Stimulated activated CD4-positive, alpha-beta T cell treated with anti-CD3 and anti-CD28 coated beads, Interleukin-1b, Interleukin-23, amount 100 ng/mL, for 4 hours (primary cell): ENCODE measurements at regions not wholly inside any gene's neighbourhood (a gene's known extent, or its start where the extent isn't known, plus 50 kb on each side); places are given as distances from the start of the nearest gene placed in this dataset.
"Not testable (repeated sequence)": the region's sequence is repeated elsewhere in the genome, so short reads cannot be mapped to it uniquely, and the experiment has no call there.

Source experiments
- DNase-seq, 2 donors: peaks; one replicate each; pipeline ENCODE4 v3.0.0-alpha.2; 2020; ENCODE audit warnings: low read depth in 2 of 2

DNA sequence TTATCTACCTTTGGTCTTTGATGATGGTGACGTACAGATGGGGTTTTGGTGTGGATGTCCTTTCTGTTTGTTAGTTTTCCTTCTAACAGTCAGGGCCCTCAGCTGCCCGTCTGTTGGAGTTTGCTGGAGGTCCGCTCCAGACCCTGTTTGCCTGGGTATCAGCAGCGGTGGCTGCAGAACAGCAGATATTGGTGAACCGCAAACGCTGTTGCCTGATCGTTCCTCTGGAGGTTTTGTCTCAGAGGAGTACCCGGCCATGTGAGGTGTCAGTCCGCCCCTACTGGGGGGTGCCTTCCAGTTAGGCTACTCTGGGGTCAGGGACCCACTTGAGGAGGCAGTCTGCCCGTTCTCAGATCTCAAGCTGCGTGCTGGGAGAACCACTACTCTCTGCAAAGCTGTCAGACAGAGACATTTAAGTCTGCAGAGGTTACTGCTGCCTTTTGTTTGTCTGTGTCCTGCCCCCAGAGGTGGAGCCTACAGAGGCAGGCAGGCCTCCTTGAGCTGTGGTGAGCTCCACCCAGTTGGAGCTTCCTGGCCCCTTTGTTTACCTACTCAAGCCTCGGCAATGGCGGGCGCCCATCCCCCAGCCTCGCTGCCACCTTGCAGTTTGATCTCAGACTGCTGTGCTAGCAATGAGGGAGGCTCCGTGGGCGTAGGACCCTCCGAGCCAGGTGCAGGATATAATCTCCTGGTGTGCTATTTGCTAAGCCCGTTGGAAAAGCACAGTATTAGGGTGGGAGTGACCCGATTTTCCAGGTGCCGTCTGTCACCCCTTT lies 68.5 kb upstream of the ECI2 start:
- DNase-seq = not testable (repeated sequence)

DNA sequence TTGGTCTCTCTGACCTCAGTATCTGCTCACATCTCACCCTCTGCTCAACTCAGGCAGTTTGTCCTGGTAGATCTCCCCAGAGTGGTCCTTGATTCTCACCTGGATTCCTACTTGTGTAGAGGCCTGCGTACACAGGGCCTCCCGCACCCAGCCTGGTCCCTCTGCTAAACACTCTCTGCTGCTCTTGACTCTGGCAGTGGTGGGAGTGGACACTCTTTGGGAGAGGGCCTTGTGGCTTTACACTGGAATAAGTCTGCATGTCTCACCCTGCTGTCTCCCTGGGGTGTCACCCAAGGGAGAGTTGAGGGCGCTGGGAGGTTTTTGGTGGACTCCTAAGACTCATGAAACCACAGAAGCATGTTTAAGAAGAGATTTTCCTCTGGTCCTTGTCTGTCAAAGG lies 57.3 kb upstream of the ECI2 start:
- DNase-seq = no peak

DNA sequence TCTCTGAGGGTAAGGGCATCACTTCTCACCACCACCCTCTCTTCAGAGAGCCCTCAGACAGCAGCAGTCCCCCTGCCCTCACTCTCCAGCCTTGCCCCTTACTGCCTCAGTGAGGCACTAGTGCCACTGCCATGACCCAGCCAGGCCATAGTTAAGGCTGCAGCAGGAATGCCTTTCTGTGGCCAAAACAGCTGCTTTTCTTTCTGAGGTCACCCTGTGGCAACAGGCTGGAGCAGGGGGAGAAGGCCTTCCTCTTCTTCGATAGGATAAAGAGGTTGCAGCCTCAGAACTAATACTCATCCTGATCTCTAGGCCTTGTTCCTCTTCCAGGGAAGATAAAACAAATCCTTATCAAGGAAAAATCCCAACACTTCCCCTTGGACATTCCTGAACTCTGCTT lies 56.8 kb upstream of the ECI2 start:
- DNase-seq = no peak

DNA sequence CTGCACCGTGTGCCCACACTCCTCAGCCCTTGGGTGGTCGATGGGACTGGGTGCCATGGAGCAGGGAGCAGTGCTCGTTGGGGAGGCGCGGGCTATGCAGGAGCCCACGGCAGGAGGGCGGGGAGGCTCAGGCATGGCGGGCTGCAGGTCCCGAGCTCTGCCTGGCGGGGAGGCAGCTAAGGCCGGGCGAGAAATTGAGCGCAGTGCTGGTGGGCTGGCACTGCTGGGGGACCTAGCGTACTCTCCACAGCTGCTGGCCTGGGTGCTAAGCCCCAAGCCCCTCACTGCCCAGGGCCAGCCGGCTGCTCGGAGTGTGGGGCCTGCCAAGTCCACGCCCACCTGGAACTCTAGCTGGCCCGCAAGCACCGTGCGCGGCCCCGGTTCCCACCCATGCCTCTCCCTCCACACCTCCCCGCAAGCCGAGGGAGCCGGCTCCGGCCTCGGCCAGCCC lies 55.9 kb upstream of the ECI2 start:
- no peak for DNase-seq

DNA sequence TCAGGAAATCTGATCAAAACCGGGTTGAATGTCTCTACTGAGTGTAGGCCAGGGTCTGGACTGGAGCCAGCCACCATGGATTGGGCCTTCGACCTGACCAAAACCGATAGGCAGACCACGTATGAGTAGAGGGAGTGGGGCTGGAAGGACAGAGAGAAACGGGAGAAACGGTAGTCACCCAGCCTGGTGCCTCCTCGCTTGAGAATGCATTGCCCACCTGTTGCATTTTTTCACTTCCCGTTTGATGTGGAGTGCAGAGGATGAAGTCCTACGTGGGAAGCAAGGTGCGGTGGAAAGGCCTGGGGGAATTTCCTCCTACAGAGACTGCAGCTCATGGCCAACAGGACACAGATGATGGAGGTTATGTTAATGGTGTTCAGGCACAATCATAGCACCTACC lies 53.9 kb upstream of the ECI2 start:
- DNase-seq = no peak

DNA sequence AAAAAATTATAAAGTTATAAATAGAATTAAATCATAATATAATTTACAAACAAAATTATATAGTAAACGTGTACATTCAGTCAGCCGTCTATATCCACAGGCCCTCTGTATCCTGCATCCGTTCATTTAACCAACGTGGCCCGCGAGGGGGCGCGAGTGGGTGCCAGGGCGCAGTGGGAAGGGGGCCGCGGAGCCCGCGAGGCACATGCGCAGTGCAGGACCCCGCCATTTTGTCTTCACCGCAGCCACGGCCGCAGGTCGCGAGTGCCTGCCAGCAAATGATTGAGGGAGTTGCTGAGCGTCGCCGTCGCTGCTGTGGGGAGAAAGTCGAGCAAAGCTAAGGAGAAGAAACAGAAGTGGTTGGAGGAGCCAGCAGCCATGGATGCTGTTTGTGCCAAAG lies 53.4 kb upstream of the ECI2 start:
- no peak for DNase-seq

DNA sequence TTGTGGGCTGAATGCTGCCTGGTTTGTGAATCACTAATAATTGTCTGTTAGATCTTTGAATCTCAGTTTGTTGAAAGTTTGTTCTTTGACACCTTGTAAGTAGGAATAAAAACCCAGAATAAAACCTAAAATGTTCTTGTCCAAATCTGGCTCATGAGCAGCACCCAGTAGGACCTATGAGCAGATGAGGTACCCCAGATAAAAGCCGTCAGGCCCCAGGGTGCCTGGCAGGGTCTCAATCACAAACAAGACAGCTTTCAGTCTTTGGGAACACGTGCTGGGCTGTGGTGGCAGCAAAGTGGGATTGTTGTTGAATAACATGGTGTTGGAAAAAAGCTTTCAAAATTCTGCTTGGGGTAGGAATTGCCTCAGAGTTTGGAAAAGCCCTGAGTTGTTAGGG lies 52.1 kb upstream of the ECI2 start:
- DNase-seq = no peak

DNA sequence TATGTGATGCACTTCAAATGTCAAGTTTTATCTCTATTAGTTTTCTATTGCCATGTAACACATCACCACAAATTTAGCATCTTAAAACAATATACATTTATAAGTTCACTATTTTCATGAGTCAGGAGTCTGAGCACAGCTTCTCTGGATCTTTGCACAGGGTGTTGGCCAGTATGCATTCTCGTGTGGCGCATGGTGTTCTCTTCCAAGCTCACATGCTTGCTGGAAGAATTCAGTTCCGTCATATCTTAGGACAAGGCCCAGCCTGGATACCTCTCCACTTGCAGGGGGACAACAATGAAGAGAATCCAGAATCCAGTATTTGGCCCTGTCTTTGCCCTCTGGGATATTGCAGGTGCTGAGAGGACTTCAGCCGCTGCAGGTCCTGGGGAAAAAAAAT lies 51.0 kb upstream of the ECI2 start:
- DNase-seq = no peak

DNA sequence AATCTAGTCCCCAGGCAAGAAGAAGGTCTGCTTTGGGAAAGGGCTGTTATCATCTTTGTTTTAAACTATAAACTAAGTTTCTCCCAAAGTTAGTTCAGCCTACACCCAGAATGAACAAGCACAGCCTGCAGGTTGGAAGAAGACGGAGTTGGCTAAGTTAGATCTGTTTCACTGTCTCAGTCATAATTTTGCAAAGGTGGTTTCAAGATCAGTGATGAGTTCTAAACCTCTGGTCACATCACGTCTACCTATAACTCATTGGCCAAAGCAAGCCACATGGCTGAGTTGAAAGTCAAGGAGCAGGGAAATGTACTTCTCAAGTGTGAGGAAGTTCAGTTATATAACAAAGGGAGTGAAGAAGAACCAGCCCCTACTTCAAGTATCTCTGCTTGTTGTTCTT lies 50.5 kb upstream of the ECI2 start:
- no peak for DNase-seq

DNA sequence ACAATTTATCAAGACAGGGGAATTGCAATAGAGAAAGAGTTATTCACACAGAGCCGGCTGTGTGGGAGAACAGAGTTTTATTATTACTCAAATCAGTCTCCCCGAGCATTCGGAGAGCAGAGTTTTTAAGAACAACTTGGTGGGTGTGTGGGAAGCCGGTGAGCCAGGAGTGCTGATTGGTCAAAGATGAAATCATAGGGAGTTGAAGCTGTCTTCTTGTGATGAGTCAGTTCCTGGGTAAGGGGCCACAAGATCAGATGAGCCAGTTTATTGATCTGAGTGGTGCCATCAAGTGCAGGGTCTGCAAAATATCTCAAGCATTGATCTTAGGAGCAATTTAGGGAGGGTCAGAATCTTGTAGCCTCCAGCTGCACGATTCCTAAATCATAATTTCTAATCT lies 50.0 kb upstream of the ECI2 start:
- no peak for DNase-seq
